SK-MEL-5 (cell line): ENCODE measurements at regions not wholly inside any gene's neighbourhood (a gene's known extent, or its start where the extent isn't known, plus 50 kb on each side); places are given as distances from the start of the nearest gene placed in this dataset.

Experiments
- DNase-seq: peaks from one replicate; pipeline ENCODE4 v3.0.0-alpha.2; 2016; ENCODE audit warnings: low read depth, low spot score
- in situ Hi-C: cut with HindIII; loops from 2 replicates; pipeline ENCODE4 v1.10.0; 2016; ENCODE audit warnings: low sequenced_read_pairs, high pct_unique_total_duplicates, low pct_unique_long_range_greater_than_20kb

- DNase-seq, result no peak
- in situ Hi-C loops, result no loop called here
Measured at GRCh38 chr6:87918461-87918941, 129.1 kb upstream of the SPACA1 start.

DNA sequence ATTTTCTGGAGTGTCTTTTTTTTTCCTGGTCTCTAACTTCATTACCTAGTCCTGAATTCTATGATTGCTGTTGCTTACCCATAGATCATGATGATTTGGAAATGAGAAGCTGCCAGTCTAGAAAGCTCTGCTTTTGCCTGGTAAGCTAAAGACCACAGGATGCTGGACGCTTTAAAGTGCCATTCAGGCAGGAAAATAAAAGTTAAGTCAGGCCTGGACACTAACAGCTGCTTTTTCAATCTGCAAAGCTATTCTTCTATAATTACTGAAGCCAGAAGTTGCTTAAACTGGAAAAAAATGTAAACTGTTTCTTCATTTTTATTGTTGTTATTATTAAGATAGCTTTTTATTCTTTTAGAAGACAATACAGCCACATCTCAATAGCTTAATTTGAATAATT lies 129.8 kb upstream of the SPACA1 start:
- in situ Hi-C loops, result no loop called here
- DNase-seq, result no peak

- no peak for DNase-seq
- in situ Hi-C loops, result no loop called here
Measured at GRCh38 chr6:87916446-87916845, 131.2 kb upstream of the SPACA1 start.

DNA sequence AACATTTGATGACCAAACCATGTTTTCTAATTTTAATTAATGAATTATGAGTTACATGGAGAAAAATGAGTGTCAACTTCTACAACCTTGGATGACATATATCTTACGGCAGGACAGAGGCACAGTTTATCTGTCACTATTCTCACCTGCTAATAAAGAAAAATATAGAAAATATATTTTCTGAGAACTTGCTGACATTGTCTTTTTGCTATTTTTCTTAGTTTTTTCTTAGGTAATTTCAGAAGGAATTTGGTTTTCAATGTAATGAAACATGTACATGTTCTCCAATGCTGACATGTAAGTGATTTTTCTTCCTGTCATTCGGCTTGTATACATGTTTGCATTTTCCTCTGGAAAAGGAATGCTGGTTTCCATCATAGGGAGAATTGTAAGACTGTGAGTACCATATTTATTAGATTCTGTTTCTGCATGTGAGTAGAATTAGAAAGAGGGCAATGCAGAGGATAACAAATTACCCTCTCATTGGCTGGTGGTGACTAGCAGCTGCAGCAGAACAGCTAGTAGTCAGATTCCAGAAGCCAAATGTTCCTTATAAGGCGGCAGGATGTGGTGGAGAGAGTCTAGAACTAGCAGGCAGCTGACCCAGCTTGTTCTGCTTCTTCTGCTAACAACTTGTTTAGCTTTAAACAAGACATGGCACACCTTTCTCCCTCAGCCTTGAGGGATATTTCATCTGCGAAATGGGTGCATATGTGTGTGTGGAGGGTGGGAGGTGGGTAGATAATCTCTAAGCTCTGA lies 132.8 kb upstream of the SPACA1 start:
- no peak for DNase-seq
- in situ Hi-C loops, result no loop called here

- no peak for DNase-seq
- in situ Hi-C loops, result no loop called here
Measured at GRCh38 chr6:87913974-87914373, 133.7 kb upstream of the SPACA1 start.

GRCh38 chr6:87912102-87912501 lies 135.5 kb upstream of the SPACA1 start:
- no peak for DNase-seq
- in situ Hi-C loops, result no loop called here

- DNase-seq, result peak; percentile 5
- in situ Hi-C loops, result no loop called here
Measured at GRCh38 chr6:87909849-87910248, 137.8 kb upstream of the SPACA1 start.

DNA sequence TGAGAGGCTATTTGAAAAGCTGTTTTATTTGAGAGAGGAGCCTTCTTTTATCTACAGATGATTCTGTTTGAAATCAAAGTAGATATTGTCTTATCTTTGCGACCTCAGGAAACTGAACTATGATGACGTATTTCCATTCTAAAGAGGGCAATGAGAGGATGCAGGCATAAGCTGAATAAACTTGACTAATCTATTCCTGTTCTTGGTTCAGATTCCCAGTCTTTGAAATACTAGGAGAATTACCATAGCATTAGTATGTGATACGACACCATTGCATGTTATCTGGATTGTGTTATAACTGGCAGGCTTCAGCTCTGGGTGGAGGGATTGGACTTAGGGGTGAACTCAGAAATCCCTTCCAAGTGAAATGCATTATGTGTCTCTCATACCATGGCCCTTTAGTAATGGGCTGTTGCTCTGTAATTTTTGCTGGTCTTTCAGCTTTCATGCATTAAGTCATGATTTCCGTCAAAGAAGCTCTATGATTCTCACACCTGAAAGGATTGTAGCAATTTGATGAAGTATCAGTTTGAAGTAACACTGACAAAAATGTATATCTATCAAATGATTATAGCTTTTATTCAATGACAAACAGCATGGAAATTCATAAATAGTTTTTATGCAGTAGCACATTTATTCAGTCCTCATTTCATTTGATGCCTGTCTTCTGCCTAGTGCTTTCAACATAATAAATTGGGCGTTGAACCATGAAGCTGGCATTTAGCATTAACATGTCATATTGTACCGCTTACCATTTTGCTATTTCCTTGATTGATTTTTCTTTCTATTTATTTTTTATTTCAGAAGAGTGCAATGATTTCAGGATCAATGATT lies 138.4 kb upstream of the SPACA1 start:
- in situ Hi-C loops, result no loop called here
- no peak for DNase-seq

GRCh38 chr6:87907521-87907920 lies 140.1 kb upstream of the SPACA1 start:
- DNase-seq, result no peak
- in situ Hi-C loops, result no loop called here

- no peak for DNase-seq
- in situ Hi-C loops, result no loop called here
Measured at GRCh38 chr6:87905101-87905641, 142.5 kb upstream of the SPACA1 start.

- in situ Hi-C loops, result no loop called here
- DNase-seq, result no peak
Measured at GRCh38 chr6:87904011-87904410, 143.6 kb upstream of the SPACA1 start.

DNA sequence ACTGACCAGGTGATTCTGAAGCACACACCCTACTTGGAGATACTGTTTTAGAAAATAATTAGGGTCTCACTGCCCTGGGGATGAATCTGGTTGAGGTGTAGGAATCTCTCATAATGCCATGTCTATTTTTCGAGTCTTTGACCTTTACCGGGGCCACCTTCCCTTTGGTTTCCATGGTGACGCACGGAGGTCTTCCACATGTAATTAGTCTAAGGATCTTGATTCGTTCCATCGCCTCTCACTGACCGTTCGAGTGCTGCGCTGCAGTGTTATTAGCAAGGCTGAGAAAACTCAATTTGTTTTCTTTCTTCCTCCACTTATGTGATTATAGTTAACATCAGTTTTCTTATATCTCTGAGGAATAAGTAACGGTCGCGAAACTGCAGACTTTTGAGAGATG lies 144.3 kb upstream of the SPACA1 start:
- in situ Hi-C loops, result no loop called here
- no peak for DNase-seq

GRCh38 chr6:87902383-87902782 lies 145.3 kb upstream of the SPACA1 start:
- DNase-seq, result no peak
- in situ Hi-C loops, result no loop called here

DNA sequence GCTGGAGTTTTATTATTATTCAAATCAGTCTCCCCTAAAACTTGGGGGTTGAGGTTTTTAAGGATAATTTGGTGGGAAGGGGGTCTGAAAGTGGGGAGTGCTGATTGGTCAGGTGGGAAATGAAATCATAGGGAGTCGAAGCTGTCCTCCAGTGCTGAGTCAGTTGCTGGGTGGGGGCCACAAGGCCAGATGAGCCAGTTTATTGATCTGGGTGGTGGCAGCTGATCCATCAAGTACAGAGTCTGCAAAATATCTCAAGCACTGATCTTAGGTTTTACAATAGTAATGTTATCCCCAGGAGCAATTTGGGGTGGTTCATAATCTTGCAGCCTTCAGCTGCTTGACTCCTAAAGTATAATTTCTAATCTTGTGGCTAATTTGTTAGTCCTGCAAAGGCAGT lies 146.0 kb upstream of the SPACA1 start:
- in situ Hi-C loops, result no loop called here

DNA sequence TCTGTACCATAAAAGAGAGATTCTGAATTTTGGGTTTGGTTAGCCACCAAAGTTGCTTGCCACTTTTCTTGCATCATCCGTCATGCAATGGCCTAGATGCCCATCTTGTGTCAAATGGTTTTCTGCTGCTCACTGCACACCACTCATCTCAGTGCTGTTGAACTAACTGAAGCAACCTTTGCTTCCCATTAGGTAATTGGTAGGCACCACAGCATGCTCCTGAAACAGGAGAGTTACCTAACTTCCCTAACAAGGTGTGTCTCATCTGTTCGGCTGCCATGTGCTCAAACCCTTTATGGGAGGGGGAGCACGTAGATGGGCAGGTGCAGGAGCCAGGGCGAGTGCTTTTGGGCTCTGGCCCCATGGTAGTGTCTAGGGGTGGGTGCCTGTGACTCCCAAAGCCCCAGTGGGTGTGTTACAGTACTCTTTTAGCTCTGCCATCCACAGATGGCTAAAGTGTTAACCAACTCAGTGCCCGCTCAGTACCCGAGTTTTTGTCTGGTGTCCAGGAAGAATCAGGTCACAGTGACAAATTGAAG lies 147.4 kb upstream of the SPACA1 start:
- no peak for DNase-seq
- in situ Hi-C loops, result no loop called here

More for the DNA sequence above, 146.0 kb upstream of the SPACA1 start:
- no peak for DNase-seq

DNA sequence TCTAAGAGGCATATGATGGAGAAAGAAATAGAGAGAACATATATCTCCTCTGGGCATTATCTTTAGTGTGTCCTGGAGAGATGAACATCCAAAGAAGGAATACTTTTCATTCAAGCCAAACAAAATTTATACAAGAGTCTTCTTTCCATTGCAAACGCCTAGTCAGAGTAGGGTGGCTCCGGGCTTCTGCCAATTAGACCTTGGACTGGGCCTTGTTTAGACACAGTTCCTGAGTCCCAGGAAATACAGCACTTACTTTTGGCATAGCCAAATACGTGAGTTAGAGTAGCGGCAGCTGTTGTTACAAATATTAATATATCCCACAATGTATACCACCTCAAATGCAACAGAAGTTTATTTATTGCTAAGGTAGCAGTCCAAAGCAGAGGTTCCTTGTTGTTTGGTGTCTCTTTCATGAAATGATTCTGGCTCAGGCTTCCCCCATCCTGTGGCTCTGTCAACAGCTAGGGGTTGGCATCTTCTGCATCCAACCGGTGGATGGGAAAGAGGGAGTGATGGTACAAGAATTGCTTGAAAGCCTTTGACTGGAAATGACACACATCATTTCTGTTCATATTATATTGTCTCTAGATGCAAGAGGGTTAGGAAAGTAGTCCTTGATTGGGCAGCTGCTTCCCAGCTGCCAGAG lies 148.0 kb upstream of the SPACA1 start:
- DNase-seq, result no peak
- in situ Hi-C loops, result no loop called here

- in situ Hi-C loops, result no loop called here
- DNase-seq, result no peak
Measured at GRCh38 chr6:87897663-87898062, 150.0 kb upstream of the SPACA1 start.

DNA sequence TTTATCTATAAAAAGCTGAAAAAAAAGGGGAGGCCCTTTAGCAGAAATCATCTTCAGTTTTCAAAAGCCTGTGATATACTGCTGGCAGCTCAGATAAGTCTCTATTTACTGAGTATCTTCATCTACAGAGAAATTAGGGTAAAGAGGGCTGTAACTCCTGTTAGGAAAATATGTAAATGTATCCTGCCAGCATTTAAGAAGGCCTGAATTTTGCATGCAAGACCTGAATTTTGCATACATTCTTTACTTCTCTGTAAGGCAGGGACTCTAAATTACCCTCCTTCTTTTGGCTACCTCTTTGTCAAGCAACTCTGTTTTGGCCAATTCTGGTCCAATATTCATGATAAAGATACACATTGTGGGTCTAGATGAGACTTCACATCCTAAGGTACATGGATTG lies 150.6 kb upstream of the SPACA1 start:
- DNase-seq, result no peak
- in situ Hi-C loops, result no loop called here
